ENCODE measurements at regions not wholly inside any gene's neighbourhood (a gene's known extent, or its start where the extent isn't known, plus 50 kb on each side); places are given as distances from the start of the nearest gene placed in this dataset.

DNA sequence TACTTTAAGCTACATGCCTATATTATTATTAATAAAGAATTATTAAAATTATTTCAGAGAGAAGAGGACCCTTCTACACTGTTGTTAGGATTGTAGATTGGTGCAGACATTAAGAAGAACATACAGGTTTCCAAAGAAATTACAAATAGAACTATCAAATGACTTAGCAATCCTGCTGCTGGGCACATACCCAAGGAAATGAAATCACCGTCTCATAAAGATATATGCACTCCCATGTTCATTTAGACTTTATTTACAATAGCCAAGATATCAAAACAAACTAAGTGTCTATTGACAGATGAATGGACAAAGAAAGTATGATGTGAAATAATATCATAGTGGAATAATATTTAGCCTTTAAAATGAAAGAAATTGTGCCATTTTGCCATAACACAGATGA is 687.7 kb upstream of the POU3F2 start:
- CTCF ChIA-PET (ENCODE audit: partially characterized antibody), result interaction anchor here (0.6 to 0.7 kb wide), 3 partner anchors 29 to 519 kb away, joined by 3 read pairs; no protein-coding TSS in a partner anchor

More for the DNA sequence above, 687.7 kb upstream of the POU3F2 start:
- TF ChIP-seq CREB1 (IDR thresholded peaks at IDR 0.05) (no peak), NRF1 (IDR thresholded peaks at IDR 0.05; ENCODE audit: low read depth, low read length) (no peak), CBX5 (IDR thresholded peaks at IDR 0.05; ENCODE audit: low read depth, low read length) (no peak), SIRT6 (IDR thresholded peaks at IDR 0.05; ENCODE audit: low read length) (no peak), EGR1 (IDR thresholded peaks at IDR 0.05; ENCODE audit: borderline replicate concordance, low read depth, low read length) (no peak), SIX5 (IDR thresholded peaks at IDR 0.05; ENCODE audit: low read depth, low read length) (no peak), PHF8 (conservative IDR thresholded peaks at IDR 0.05; ENCODE audit: low read depth, low read length) (no peak)
- H2AK5ac ChIP-seq (ENCODE audit: low read depth, low read length), result no peak overlapping the region
- no peaks in the 10 kb centered on the region for H3K27me3 ChIP-seq (replicated peaks in 1 of 4; ENCODE audit: control insufficient read depth in 3 of 4, extremely low read depth in 1 of 4, insufficient read depth in 3 of 4, low read length in 3 of 4)
- no peak overlapping the region for H3K27ac ChIP-seq (ENCODE audit: low read depth, low read length)
- H3K4me2 ChIP-seq (ENCODE audit: insufficient read depth in 1 of 2, low read depth in 2 of 2, low read length in 2 of 2), result no peak overlapping the region
- 100% methylated on average over 1 of the region's 1 CpG; no CpG with 5 or more reads in 1 of the 2 experiments for WGBS, 2 experiments (ENCODE audit: extremely low coverage in 1 of 2, insufficient coverage in 1 of 2, insufficient read length in 1 of 2, insufficient replicate concordance in 2 of 2, low coverage in 1 of 2, low lambda C conversion rate in 2 of 2, missing lambda C conversion rate in 1 of 2)
- H3K18ac ChIP-seq (ENCODE audit: extremely low read depth, low read length), result no peak overlapping the region
- H2AFZ ChIP-seq (ENCODE audit: low read length), result no peak overlapping the region
- no peaks in the 10 kb centered on the region for H3K23me2 ChIP-seq (ENCODE audit: low read depth, low read length)
- DNase-seq (ENCODE audit: low read depth in 1 of 2, low spot score in 2 of 2), result no peak
- H3K79me2 ChIP-seq (ENCODE audit: control insufficient read depth in 1 of 2, insufficient read depth in 2 of 2, low read length in 2 of 2), result no peaks in the 10 kb centered on the region
- H3K4me1 ChIP-seq (replicated peaks in 1 of 4; ENCODE audit: control insufficient read depth in 3 of 4, insufficient read depth in 4 of 4, low read length in 3 of 4), result no peaks in the 10 kb centered on the region
- no peak overlapping the region for H3K4ac ChIP-seq (replicated peaks; ENCODE audit: insufficient read length, low read depth, low read length)
- no peak overlapping the region for H3K14ac ChIP-seq (ENCODE audit: insufficient read length)
- H3K56ac ChIP-seq (replicated peaks; ENCODE audit: insufficient read length, low read depth, low read length), result no peak overlapping the region
- no peak overlapping the region for H2BK20ac ChIP-seq (ENCODE audit: low read length)
- POLR2A ChIA-PET (ENCODE audit: partially characterized antibody), result interaction anchor here (0.6 kb wide), 1 partner anchor 348 kb away, joined by 3 read pairs; no protein-coding TSS in a partner anchor
- H3K9me3 ChIP-seq (ENCODE audit: insufficient read depth in 2 of 2, low read depth in 1 of 2, low read length in 1 of 2), result peaks cover 16 to 22% of the 10 kb centered on the region in 2 experiments
- no peak overlapping the region for H3K4me3 ChIP-seq (ENCODE audit: extremely low read depth in 1 of 4, insufficient read depth in 2 of 4, low read depth in 3 of 4, low read length in 4 of 4)
- no peaks in the 10 kb centered on the region for H4K20me1 ChIP-seq (replicated peaks in 1 of 2; ENCODE audit: control insufficient read depth in 1 of 2, insufficient read depth in 2 of 2, low read length in 2 of 2)
- no peak overlapping the region for H2BK15ac ChIP-seq (ENCODE audit: low read length)
- H2BK12ac ChIP-seq (ENCODE audit: low read depth, low read length), result no peak overlapping the region
- H3K9ac ChIP-seq (replicated peaks in 1 of 4; ENCODE audit: extremely low read depth in 1 of 4, low read depth in 3 of 4, low read length in 3 of 4), result no peak overlapping the region
- no peak overlapping the region for H2BK120ac ChIP-seq (replicated peaks; ENCODE audit: low read depth, low read length)
- H4K5ac ChIP-seq (ENCODE audit: insufficient read length, low read depth, low read length), result no peak overlapping the region
- H4K8ac ChIP-seq (ENCODE audit: extremely low read depth, insufficient read depth, low read length), result no peak overlapping the region
- no peaks in the 10 kb centered on the region for H3K79me1 ChIP-seq (ENCODE audit: low read depth, low read length)
- FAIRE-seq, result no peak
- H2BK5ac ChIP-seq (ENCODE audit: low read depth, low read length), result no peak overlapping the region
- H3K36me3 ChIP-seq (ENCODE audit: control insufficient read depth in 2 of 4, insufficient read depth in 4 of 4, low read length in 3 of 4), result peaks cover 0 to 9% (median 0%) of the 10 kb centered on the region in 4 experiments; a peak in 1 of 8 replicates
- no peak overlapping the region for H3K23ac ChIP-seq (ENCODE audit: insufficient read length)
- no peak overlapping the region for H4K91ac ChIP-seq (replicated peaks; ENCODE audit: insufficient read length, low read length)
